ENCODE measurements at regions not wholly inside any gene's neighbourhood (a gene's known extent, or its start where the extent isn't known, plus 50 kb on each side); places are given as distances from the start of the nearest gene placed in this dataset.

DNA sequence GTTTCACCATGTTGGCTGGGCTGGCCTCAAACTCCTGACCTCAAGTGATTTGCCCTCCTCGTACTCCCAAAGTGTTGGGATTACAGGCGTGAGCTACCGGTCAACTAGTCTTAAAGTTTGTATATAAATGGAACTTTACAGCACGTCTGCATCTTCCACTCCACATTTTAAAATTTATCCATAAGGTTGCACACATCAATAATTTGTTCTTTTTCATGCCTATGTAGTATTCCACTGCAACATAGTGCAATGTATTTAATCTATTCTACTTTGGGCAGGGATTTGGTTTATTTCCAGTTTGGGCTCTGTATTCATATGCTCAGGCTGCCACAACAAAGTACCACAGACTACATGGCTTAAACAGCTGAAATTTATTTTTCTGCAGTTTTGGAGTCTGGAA lies 90.0 kb downstream of the NPTX2 start:
- TF ChIP-seq, protein P1, sequence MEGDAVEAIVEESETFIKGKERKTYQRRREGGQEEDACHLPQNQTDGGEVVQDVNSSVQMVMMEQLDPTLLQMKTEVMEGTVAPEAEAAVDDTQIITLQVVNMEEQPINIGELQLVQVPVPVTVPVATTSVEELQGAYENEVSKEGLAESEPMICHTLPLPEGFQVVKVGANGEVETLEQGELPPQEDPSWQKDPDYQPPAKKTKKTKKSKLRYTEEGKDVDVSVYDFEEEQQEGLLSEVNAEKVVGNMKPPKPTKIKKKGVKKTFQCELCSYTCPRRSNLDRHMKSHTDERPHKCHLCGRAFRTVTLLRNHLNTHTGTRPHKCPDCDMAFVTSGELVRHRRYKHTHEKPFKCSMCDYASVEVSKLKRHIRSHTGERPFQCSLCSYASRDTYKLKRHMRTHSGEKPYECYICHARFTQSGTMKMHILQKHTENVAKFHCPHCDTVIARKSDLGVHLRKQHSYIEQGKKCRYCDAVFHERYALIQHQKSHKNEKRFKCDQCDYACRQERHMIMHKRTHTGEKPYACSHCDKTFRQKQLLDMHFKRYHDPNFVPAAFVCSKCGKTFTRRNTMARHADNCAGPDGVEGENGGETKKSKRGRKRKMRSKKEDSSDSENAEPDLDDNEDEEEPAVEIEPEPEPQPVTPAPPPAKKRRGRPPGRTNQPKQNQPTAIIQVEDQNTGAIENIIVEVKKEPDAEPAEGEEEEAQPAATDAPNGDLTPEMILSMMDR (IDR thresholded peaks at IDR 0.05), result no peak
- TF ChIP-seq, protein P2, sequence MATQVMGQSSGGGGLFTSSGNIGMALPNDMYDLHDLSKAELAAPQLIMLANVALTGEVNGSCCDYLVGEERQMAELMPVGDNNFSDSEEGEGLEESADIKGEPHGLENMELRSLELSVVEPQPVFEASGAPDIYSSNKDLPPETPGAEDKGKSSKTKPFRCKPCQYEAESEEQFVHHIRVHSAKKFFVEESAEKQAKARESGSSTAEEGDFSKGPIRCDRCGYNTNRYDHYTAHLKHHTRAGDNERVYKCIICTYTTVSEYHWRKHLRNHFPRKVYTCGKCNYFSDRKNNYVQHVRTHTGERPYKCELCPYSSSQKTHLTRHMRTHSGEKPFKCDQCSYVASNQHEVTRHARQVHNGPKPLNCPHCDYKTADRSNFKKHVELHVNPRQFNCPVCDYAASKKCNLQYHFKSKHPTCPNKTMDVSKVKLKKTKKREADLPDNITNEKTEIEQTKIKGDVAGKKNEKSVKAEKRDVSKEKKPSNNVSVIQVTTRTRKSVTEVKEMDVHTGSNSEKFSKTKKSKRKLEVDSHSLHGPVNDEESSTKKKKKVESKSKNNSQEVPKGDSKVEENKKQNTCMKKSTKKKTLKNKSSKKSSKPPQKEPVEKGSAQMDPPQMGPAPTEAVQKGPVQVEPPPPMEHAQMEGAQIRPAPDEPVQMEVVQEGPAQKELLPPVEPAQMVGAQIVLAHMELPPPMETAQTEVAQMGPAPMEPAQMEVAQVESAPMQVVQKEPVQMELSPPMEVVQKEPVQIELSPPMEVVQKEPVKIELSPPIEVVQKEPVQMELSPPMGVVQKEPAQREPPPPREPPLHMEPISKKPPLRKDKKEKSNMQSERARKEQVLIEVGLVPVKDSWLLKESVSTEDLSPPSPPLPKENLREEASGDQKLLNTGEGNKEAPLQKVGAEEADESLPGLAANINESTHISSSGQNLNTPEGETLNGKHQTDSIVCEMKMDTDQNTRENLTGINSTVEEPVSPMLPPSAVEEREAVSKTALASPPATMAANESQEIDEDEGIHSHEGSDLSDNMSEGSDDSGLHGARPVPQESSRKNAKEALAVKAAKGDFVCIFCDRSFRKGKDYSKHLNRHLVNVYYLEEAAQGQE (IDR thresholded peaks at IDR 0.05; ENCODE audit: insufficient read depth in 1 of 2, low read depth in 2 of 2, low read length in 1 of 2), result no peak
- TF ChIP-seq POLR2AphosphoS5 (IDR thresholded peaks at IDR 0.05; ENCODE audit: low read depth, low read length) (no peak), SIN3A (IDR thresholded peaks at IDR 0.05; ENCODE audit: borderline replicate concordance, insufficient read depth, low read depth, low read length) (no peak), TCF7L2 (IDR thresholded peaks at IDR 0.05; ENCODE audit: low read depth, low read length) (no peak)
